ENCODE measurements at regions not wholly inside any gene's neighbourhood (a gene's known extent, or its start where the extent isn't known, plus 50 kb on each side); places are given as distances from the start of the nearest gene placed in this dataset.

DNA sequence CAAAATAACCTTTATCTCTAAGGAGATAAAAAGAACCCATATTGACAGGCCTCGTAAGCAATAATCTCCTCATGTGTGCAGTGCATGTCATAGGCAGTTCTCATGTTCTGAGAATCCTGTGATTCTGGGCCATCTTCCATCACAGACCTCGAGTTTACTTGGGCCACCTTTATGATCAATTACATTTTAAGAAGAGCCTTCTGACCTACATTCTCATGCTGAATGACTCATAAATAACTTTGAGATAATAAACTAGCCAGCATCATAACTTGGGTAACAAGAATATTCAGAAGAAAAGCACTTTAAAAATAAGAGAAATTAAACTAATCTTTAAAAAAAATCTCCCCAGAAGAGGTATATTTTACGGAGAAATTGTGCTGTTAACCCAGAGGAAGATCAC is 310.7 kb upstream of the ZNF717 start:
- POLR2A ChIA-PET: interaction anchor here (0.7 kb wide), 1 partner anchor 465 kb away, joined by 3 read pairs; no protein-coding TSS in a partner anchor
- DNase-seq (ENCODE audit: low spot score): no peak
- H4K20me1 ChIP-seq (ENCODE audit: insufficient read depth, low read length): no peaks in the 10 kb centered on the region
- CTCF ChIA-PET (ENCODE audit: unreplicated experiment): no interaction called here
- no peaks in the 10 kb centered on the region for H3K4me1 ChIP-seq (ENCODE audit: insufficient read depth, low read length, poor library complexity, severe bottlenecking)
- no peak for TF ChIP-seq EZH2phosphoT487 (IDR thresholded peaks at IDR 0.05; ENCODE audit: borderline replicate concordance, low read depth, low read length)
- TF ChIP-seq, protein P1, sequence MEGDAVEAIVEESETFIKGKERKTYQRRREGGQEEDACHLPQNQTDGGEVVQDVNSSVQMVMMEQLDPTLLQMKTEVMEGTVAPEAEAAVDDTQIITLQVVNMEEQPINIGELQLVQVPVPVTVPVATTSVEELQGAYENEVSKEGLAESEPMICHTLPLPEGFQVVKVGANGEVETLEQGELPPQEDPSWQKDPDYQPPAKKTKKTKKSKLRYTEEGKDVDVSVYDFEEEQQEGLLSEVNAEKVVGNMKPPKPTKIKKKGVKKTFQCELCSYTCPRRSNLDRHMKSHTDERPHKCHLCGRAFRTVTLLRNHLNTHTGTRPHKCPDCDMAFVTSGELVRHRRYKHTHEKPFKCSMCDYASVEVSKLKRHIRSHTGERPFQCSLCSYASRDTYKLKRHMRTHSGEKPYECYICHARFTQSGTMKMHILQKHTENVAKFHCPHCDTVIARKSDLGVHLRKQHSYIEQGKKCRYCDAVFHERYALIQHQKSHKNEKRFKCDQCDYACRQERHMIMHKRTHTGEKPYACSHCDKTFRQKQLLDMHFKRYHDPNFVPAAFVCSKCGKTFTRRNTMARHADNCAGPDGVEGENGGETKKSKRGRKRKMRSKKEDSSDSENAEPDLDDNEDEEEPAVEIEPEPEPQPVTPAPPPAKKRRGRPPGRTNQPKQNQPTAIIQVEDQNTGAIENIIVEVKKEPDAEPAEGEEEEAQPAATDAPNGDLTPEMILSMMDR (conservative IDR thresholded peaks at IDR 0.05; ENCODE audit: low read length): no peak
- no peaks in the 10 kb centered on the region for H3K9me2 ChIP-seq (ENCODE audit: insufficient read depth, low read length)
- no peaks in the 10 kb centered on the region for H3K9me3 ChIP-seq (ENCODE audit: low read length)
- no peak overlapping the region for H2AFZ ChIP-seq (ENCODE audit: low read length)
- no peak overlapping the region for H3K4me3 ChIP-seq (ENCODE audit: low read depth, low read length, poor library complexity, severe bottlenecking)
- H3K79me2 ChIP-seq (ENCODE audit: insufficient read depth, low read depth, low read length): no peaks in the 10 kb centered on the region
- H3K27ac ChIP-seq (ENCODE audit: low read depth, low read length, poor library complexity, severe bottlenecking): no peak overlapping the region
- no peak overlapping the region for H3K4me2 ChIP-seq (ENCODE audit: low read length)
- no peaks in the 10 kb centered on the region for H3K36me3 ChIP-seq (ENCODE audit: insufficient read depth, low read length)
- intact Hi-C loops (cut with micrococcal nuclease; ENCODE audit: unreplicated experiment): no loop called here
- no TSS peak for BruUV-seq (replicated peaks)

- no peak for DNase-seq (ENCODE audit: low spot score)
- no TSS peak for BruUV-seq (replicated peaks)
- ChIA-PET CTCF (ENCODE audit: unreplicated experiment) (no interaction called here), POLR2A (interaction anchor here (0.5 kb wide), 1 partner anchor 99 kb away, joined by 3 read pairs; no protein-coding TSS in a partner anchor)
- Histone ChIP-seq H4K20me1 (ENCODE audit: insufficient read depth, low read length) (no peaks in the 10 kb centered on the region), H3K4me2 (ENCODE audit: low read length) (no peak overlapping the region), H2AFZ (ENCODE audit: low read length) (no peak overlapping the region), H3K4me1 (ENCODE audit: insufficient read depth, low read length, poor library complexity, severe bottlenecking) (no peaks in the 10 kb centered on the region), H3K4me3 (ENCODE audit: low read depth, low read length, poor library complexity, severe bottlenecking) (no peak overlapping the region), H3K36me3 (ENCODE audit: insufficient read depth, low read length) (no peaks in the 10 kb centered on the region), H3K9me3 (ENCODE audit: low read length) (no peaks in the 10 kb centered on the region), H3K79me2 (ENCODE audit: insufficient read depth, low read depth, low read length) (no peaks in the 10 kb centered on the region), H3K9me2 (ENCODE audit: insufficient read depth, low read length) (no peaks in the 10 kb centered on the region), H3K27ac (ENCODE audit: low read depth, low read length, poor library complexity, severe bottlenecking) (no peak overlapping the region)
- TF ChIP-seq, protein P1 (conservative IDR thresholded peaks at IDR 0.05; ENCODE audit: low read length): no peak
- TF ChIP-seq EZH2phosphoT487 (IDR thresholded peaks at IDR 0.05; ENCODE audit: borderline replicate concordance, low read depth, low read length): no peak
- intact Hi-C loops (cut with micrococcal nuclease; ENCODE audit: unreplicated experiment): no loop called here
These were observed 311.7 kb upstream of the ZNF717 start for GRCh38 chr3:76096836-76097588.

- TF ChIP-seq, protein P1 (conservative IDR thresholded peaks at IDR 0.05; ENCODE audit: low read length): no peak
- TF ChIP-seq EZH2phosphoT487 (IDR thresholded peaks at IDR 0.05; ENCODE audit: borderline replicate concordance, low read depth, low read length): no peak
- Histone ChIP-seq H3K36me3 (ENCODE audit: insufficient read depth, low read length) (no peaks in the 10 kb centered on the region), H3K4me3 (ENCODE audit: low read depth, low read length, poor library complexity, severe bottlenecking) (no peak overlapping the region), H2AFZ (ENCODE audit: low read length) (no peak overlapping the region), H3K9me3 (ENCODE audit: low read length) (no peaks in the 10 kb centered on the region), H3K79me2 (ENCODE audit: insufficient read depth, low read depth, low read length) (no peaks in the 10 kb centered on the region), H3K27ac (ENCODE audit: low read depth, low read length, poor library complexity, severe bottlenecking) (no peak overlapping the region), H3K4me2 (ENCODE audit: low read length) (no peak overlapping the region), H3K4me1 (ENCODE audit: insufficient read depth, low read length, poor library complexity, severe bottlenecking) (no peaks in the 10 kb centered on the region), H4K20me1 (ENCODE audit: insufficient read depth, low read length) (no peaks in the 10 kb centered on the region), H3K9me2 (ENCODE audit: insufficient read depth, low read length) (no peaks in the 10 kb centered on the region)
- CTCF ChIA-PET (ENCODE audit: unreplicated experiment): no interaction called here
- intact Hi-C loops (cut with micrococcal nuclease; ENCODE audit: unreplicated experiment): no loop called here
- BruUV-seq (replicated peaks): no TSS peak
- POLR2A ChIA-PET: no interaction called here
- DNase-seq (ENCODE audit: low spot score): no peak
These were observed 312.2 kb upstream of the ZNF717 start for GRCh38 chr3:76097589-76097969.
